HG02571 (cell line): ENCODE measurements at regions not wholly inside any gene's neighbourhood (a gene's known extent, or its start where the extent isn't known, plus 50 kb on each side); places are given as distances from the start of the nearest gene placed in this dataset.
"Not testable (repeated sequence)": the region's sequence is repeated elsewhere in the genome, so short reads cannot be mapped to it uniquely, and the experiment has no call there.

Experiments used
- ATAC-seq: cut with Tn5 transposase; IDR thresholded peaks from one replicate; pipeline ENCODE4 v1.9.1; 2021; ENCODE audit warnings: mild to moderate bottlenecking, moderate library complexity; ENCODE audit not compliant: unreplicated experiment

- no peak for ATAC-seq
These were observed 99.0 kb downstream of the RRAGC start for GRCh38 chr1:38760562-38760961.

- no peak for ATAC-seq
These were observed 100.8 kb downstream of the RRAGC start for GRCh38 chr1:38758820-38759219.

GRCh38 chr1:38746941-38747600 is 112.5 kb downstream of the RRAGC start:
- ATAC-seq = no peak

- no peak for ATAC-seq
These were observed 113.1 kb downstream of the RRAGC start for GRCh38 chr1:38746402-38746935.

GRCh38 chr1:38745476-38746401 is 113.8 kb downstream of the RRAGC start:
- no peak for ATAC-seq

- no peak for ATAC-seq
These were observed 114.9 kb downstream of the RRAGC start for GRCh38 chr1:38744452-38745350.

- ATAC-seq = no peak
These were observed 116.4 kb downstream of the RRAGC start for GRCh38 chr1:38743184-38743583.

GRCh38 chr1:38741341-38741740 is 118.2 kb downstream of the RRAGC start:
- ATAC-seq = no peak

GRCh38 chr1:38740487-38740886 is 119.1 kb downstream of the RRAGC start:
- no peak for ATAC-seq

GRCh38 chr1:38738207-38738606 is 121.4 kb downstream of the RRAGC start:
- ATAC-seq = no peak

- ATAC-seq = no peak
These were observed 123.2 kb downstream of the RRAGC start for GRCh38 chr1:38736399-38736798.

GRCh38 chr1:38735651-38736161 is 123.9 kb downstream of the RRAGC start:
- no peak for ATAC-seq

GRCh38 chr1:38733761-38734160 is 125.8 kb downstream of the RRAGC start:
- no peak for ATAC-seq

- ATAC-seq = no peak
These were observed 128.8 kb downstream of the RRAGC start for GRCh38 chr1:38730511-38731397.

- ATAC-seq = no peak
These were observed 131.0 kb downstream of the RRAGC start for GRCh38 chr1:38728585-38728908.

GRCh38 chr1:38727684-38728584 is 131.6 kb downstream of the RRAGC start:
- no peak for ATAC-seq

- ATAC-seq = not testable (repeated sequence)
These were observed 134.1 kb downstream of the RRAGC start for GRCh38 chr1:38725321-38725961.
